GM15510 (cell line): ENCODE measurements at regions not wholly inside any gene's neighbourhood (a gene's known extent, or its start where the extent isn't known, plus 50 kb on each side); places are given as distances from the start of the nearest gene placed in this dataset.

Experiments used
- POLR2A ChIP-seq: IDR thresholded peaks from 3 replicates; pipeline ENCODE4 v1.6.1; 2011; ENCODE audit warnings: borderline replicate concordance; ENCODE audit not compliant: insufficient read length; ENCODE audit errors: extremely low read depth

DNA sequence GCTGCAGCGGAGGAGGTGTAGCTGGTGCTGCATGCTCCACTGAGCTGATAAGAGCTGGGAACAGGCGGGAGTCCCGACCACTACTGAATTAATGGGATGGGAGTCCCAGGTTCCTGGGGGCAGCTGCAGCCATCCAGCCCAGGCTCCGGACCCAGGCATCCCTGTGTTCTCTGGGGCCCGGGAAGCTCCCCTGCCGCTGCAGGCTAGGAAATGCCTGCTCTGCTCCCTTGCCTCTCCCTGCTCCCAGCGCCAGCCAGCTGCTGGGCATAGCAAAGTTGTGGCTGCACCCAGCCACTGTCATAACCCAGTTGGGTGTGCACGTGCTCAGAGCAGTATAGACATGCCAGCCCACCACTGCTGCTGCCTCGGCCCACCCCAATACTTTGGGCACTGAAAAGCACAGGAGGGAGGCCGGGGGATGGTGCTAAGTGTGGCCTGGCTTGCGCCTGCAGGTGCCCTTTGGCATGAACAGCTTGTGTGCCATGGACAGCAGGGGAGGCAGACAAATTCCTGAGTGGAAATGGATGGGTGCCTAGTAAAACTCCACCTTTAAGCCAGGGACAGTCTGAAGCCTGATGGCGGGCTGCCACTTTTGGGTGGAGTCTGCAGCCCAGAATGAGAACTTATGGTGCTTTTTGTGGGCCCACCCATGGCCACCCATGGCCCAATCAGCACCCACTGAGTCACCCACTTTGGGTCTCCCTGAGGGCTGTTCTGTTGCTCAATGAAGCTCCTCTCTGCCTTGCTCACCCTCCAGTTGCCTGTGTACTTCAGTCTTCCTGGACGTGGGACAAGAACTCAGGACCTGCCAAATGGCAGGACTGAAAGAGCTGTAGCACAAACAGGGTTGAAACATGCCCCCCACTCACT is 219.3 kb upstream of the TMEFF2 start:
- no peak for TF ChIP-seq POLR2A

GRCh38 chr2:192412394-192412793 is 217.7 kb upstream of the TMEFF2 start:
- no peak for TF ChIP-seq POLR2A

GRCh38 chr2:192411755-192412154 is 217.0 kb upstream of the TMEFF2 start:
- TF ChIP-seq POLR2A, result no peak

DNA sequence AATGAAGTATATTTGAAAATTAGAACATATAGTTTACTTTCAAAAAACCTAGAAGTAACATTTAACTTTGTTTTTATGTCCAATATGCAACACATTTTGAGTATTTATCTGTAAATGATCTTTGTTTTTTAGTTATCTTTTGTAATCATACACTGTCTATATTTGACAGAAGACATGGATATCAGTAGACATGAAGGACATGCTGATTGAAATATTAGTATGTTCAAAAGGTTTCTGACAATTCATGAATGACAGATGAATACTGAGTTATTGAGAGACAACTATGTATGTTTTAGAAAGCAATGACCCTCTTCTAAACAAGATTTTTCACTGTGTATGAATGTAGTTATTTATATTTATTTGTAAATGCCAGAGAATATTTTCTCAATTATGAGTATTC is 215.6 kb upstream of the TMEFF2 start:
- no peak for TF ChIP-seq POLR2A

DNA sequence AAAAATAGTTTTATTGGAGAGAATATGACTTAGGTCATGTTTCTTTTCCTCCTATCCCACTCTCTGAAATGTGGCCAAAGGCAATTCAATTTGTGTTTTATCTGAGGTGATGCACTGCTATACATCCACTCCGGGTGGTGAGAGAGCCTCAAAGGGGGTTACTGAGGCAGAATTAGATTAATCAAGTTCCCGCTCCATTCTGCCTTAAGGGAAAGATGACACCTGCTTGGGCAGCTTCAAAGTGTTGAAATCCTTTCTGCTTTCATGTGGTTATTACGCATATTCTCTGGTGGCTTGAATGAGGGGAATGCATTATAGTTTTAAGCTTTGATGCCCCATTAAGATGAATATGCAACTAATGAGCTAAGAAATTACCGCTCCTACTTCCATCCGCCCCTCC is 213.0 kb upstream of the TMEFF2 start:
- no peak for TF ChIP-seq POLR2A

- TF ChIP-seq POLR2A, result no peak
Measured at GRCh38 chr2:192398236-192398635, 203.5 kb upstream of the TMEFF2 start.

DNA sequence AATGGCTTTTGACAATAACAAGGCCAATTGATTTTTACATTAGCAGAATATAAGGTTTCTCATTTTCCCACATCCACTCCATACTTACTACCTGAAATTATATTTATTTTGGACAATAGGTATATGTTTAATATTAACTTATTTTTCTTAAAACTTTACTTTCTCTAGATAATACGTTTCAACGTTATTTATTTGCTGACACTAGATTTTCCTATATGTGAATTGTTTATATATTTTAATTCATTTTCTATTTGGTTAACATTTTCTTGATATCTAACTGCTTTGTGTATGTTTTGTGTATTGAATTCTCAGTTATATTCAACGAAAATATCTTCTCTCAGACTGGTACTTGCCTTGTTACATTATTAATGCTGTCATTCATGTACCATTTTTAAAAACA is 199.9 kb upstream of the TMEFF2 start:
- no peak for TF ChIP-seq POLR2A

- TF ChIP-seq POLR2A, result no peak
Measured at GRCh38 chr2:192391041-192391440, 196.3 kb upstream of the TMEFF2 start.

DNA sequence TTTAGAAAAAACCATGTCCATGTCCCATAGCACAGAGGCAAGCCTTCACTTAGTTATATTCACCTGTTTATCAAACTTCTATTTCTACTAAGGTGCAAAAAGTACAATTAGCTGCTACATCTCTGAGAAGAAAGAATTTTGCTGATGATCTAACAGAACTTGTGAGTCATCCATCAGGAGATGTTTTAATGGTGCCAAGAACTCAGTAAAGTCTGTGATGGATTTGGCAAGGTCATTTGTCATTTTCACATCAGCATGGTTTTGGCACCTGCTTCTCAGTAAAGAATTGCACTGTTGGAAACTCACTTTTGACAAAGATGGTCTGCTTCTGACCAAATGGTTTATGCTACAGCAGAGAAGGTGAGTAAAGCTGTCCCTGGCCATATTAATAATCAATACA is 195.7 kb upstream of the TMEFF2 start:
- no peak for TF ChIP-seq POLR2A

DNA sequence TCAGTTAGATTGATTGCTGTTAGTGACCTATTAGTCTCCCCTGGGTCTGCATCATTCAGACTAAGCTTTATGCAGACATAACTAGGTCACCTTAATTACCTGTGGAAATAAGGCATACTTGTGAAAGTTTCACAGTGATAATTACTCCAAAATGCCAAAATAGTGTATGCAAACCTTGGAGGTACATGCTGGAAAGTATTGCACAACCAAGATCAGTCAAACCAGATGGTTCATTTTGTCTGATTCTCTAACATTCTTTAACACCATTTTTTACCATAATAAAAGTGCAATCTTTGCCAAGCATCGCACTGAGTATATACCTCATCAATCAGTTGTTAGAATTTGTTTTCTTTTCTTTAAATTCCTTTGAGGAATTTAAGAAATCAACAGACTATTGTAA is 186.3 kb upstream of the TMEFF2 start:
- no peak for TF ChIP-seq POLR2A

DNA sequence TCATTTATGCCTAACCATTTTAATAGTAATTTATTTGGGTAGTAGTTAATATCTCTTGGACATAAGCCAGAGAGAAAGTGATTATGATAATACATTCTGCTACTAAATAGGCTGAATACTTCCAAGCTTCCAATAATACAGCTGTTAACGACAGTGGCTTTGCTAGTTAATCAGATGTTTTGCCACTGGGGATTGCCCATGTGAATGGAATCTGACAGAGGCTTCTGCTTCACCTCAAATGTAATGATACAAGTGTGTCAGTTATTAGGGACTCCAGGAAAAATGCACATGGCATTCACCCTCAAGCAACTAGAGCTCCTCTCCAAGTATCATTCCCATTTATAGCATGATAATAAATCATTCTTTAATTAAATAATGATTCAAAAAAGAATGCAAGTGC is 185.0 kb upstream of the TMEFF2 start:
- no peak for TF ChIP-seq POLR2A

DNA sequence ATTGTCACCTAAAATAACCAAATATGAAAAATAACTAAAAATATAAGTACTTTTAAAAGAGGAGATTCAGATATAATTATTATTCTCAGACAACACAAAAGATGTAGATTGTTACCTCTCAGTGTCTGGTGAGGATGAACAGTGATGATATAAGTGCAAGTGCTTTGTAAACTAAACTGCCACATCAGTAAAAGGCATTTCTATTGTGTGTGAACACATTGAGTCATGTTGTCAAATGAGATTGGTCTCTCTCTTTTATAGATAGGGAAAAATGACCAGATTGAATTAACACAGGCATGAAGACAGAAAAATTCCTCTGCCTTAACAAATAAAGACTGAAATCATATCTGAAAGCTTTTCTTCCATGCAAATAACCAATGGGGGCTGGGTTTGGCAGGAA is 182.4 kb upstream of the TMEFF2 start:
- TF ChIP-seq POLR2A, result no peak

DNA sequence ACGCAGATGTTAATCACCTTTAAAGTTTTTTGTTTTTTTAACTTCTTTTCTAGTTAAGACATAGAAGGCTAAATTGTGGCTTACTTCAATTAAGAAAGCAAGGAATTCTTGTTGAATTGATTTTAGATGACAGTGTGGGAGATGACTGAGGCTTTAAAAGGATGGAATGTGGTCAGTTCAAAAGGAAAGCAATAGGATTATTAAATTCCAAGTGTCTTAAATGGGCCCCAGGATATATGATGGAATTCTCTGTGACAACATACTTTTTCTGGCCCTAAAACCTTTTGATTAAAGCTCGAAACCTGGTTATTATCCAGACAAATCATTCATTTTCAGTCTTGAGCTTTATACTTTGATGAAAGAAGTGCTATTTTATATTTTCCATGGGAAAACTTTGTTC is 179.0 kb upstream of the TMEFF2 start:
- TF ChIP-seq POLR2A, result no peak

DNA sequence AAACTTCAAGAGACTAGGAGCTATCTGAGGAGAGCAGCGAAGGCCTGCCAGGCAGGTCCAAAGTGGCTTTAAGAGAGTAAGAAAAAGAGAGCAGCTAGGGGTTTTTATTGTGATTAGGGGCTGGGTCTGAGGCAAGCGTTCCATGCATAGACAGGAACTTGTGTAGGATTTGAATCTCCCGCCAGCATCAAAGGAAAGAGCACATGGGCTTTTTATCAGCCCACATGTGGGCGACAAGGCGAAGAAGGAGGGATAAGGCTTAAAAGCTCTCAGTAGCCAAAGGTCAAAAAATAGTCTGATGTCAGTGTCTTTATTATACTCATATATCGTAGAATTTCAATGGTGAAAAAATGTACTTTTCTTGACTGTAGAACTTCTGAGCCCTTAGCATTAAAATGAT is 178.5 kb upstream of the TMEFF2 start:
- no peak for TF ChIP-seq POLR2A

DNA sequence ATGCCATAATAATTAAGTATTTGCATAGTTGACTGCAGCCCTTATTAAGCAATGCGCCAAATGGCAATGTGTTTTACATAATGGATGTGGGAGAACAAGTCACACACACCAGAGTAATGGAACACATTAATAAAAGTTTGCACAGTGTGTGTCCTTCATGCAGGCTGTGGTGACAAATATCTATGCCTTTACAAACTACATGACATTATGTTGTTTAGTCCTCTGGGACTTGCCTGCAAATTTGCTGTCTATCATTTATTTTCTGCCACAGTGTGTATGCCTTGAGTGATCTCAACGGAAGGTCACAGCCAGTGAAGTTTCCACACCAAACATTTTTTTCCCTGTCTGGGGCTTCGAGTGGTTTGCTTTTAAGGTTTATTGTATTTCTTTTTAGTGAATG is 175.2 kb upstream of the TMEFF2 start:
- TF ChIP-seq POLR2A, result no peak

DNA sequence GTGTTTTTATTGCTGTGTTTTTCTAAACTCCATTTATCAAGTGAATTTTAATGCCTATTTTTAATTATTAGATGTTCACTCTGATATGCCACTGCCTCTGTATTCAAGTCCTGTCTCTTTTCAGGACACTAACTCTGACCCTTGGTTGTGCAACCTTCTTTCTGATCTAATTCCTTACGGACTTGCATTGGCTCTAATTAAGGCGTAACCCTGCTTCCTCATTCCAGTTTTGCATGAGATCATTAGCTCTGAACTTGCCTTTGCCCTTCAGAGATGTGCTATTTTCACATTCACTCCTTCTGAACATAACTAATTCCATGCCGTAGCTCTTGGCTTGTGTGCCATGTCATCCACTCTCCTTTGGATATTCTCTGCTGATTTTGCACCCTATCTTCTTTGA is 162.5 kb upstream of the TMEFF2 start:
- no peak for TF ChIP-seq POLR2A
